ENCODE measurements at regions not wholly inside any gene's neighbourhood (a gene's known extent, or its start where the extent isn't known, plus 50 kb on each side); places are given as distances from the start of the nearest gene placed in this dataset.

DNA sequence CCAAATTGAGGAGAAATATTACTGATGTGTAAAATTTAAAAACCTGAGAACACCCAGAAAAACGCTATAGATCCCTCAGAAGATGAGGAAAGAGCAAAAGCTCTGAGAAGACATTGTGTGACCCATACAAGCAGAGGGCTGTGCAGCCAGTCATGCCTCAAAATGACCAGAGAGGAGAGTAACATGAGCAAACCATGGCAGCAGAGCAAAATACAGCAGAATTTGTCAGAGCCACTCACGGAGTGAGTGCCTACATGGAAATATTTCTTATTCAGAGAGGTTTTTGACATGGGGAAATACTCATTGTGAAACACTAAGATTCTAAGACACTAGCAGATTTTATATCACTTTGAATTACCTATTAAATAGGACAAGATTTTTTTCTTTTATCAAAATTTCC, 96.8 kb upstream of the DNAJC10 start:
- H3K36me3 ChIP-seq (replicated peaks; ENCODE audit: insufficient read depth, low read length), result no peaks in the 10 kb centered on the region
- no peak overlapping the region for H3K27ac ChIP-seq (ENCODE audit: low read length)
- no peak overlapping the region for H2AFZ ChIP-seq (ENCODE audit: low read length)

GRCh38 chr2:182621191-182621590, 94.9 kb upstream of the DNAJC10 start:
- H3K4me1 ChIP-seq (ENCODE audit: low read length), result no peaks in the 10 kb centered on the region
- H3K27me3 ChIP-seq (replicated peaks; ENCODE audit: insufficient read depth, low read length), result no peaks in the 10 kb centered on the region
- no peaks in the 10 kb centered on the region for H3K36me3 ChIP-seq (replicated peaks; ENCODE audit: insufficient read depth, low read length)
- no peak overlapping the region for H3K4me2 ChIP-seq (ENCODE audit: low read depth, low read length)
- H3K79me2 ChIP-seq (ENCODE audit: low read length), result no peaks in the 10 kb centered on the region
- no peaks in the 10 kb centered on the region for H3F3A ChIP-seq (ENCODE audit: insufficient read depth, low read length)
- no peak for DNase-seq
- H3K9me3 ChIP-seq (replicated peaks; ENCODE audit: insufficient read depth, low read length), result no peaks in the 10 kb centered on the region
- no peaks in the 10 kb centered on the region for H4K20me1 ChIP-seq (ENCODE audit: insufficient read depth, low read length)
- H3K4me3 ChIP-seq (ENCODE audit: low read length), result no peak overlapping the region
- H3K27ac ChIP-seq (ENCODE audit: low read length), result no peak overlapping the region
- no peaks in the 10 kb centered on the region for H3K9me2 ChIP-seq (replicated peaks; ENCODE audit: insufficient read depth, low read length)
- H3K9ac ChIP-seq (ENCODE audit: low read length), result no peak overlapping the region
- H2AFZ ChIP-seq (ENCODE audit: low read length), result no peak overlapping the region
- TF ChIP-seq EZH2phosphoT487 (IDR thresholded peaks at IDR 0.05; ENCODE audit: low read length) (no peak), EZH2 (optimal IDR thresholded peaks at IDR 0.05; ENCODE audit: low read depth, low read length) (no peak)
- TF ChIP-seq, protein P1, sequence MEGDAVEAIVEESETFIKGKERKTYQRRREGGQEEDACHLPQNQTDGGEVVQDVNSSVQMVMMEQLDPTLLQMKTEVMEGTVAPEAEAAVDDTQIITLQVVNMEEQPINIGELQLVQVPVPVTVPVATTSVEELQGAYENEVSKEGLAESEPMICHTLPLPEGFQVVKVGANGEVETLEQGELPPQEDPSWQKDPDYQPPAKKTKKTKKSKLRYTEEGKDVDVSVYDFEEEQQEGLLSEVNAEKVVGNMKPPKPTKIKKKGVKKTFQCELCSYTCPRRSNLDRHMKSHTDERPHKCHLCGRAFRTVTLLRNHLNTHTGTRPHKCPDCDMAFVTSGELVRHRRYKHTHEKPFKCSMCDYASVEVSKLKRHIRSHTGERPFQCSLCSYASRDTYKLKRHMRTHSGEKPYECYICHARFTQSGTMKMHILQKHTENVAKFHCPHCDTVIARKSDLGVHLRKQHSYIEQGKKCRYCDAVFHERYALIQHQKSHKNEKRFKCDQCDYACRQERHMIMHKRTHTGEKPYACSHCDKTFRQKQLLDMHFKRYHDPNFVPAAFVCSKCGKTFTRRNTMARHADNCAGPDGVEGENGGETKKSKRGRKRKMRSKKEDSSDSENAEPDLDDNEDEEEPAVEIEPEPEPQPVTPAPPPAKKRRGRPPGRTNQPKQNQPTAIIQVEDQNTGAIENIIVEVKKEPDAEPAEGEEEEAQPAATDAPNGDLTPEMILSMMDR (IDR thresholded peaks at IDR 0.05; ENCODE audit: low read length), result no peak

More for the DNA sequence above, 96.8 kb upstream of the DNAJC10 start:
- no peaks in the 10 kb centered on the region for H4K20me1 ChIP-seq (ENCODE audit: insufficient read depth, low read length)
- H3K4me3 ChIP-seq (ENCODE audit: low read length), result no peak overlapping the region
- no peak overlapping the region for H3K4me2 ChIP-seq (ENCODE audit: low read depth, low read length)
- no peak overlapping the region for H3K9ac ChIP-seq (ENCODE audit: low read length)
- TF ChIP-seq EZH2phosphoT487 (IDR thresholded peaks at IDR 0.05; ENCODE audit: low read length), result no peak
- TF ChIP-seq, protein P1 (IDR thresholded peaks at IDR 0.05; ENCODE audit: low read length), result no peak
- no peak for TF ChIP-seq EZH2 (optimal IDR thresholded peaks at IDR 0.05; ENCODE audit: low read depth, low read length)
- H3F3A ChIP-seq (ENCODE audit: insufficient read depth, low read length), result no peaks in the 10 kb centered on the region
- H3K4me1 ChIP-seq (ENCODE audit: low read length), result no peaks in the 10 kb centered on the region
- no peaks in the 10 kb centered on the region for H3K9me3 ChIP-seq (replicated peaks; ENCODE audit: insufficient read depth, low read length)
- H3K9me2 ChIP-seq (replicated peaks; ENCODE audit: insufficient read depth, low read length), result no peaks in the 10 kb centered on the region
- no peaks in the 10 kb centered on the region for H3K79me2 ChIP-seq (ENCODE audit: low read length)
- no peaks in the 10 kb centered on the region for H3K27me3 ChIP-seq (replicated peaks; ENCODE audit: insufficient read depth, low read length)
- DNase-seq, result no peak

- Histone ChIP-seq H3K9me2 (replicated peaks; ENCODE audit: insufficient read depth, low read length) (no peaks in the 10 kb centered on the region), H3K36me3 (replicated peaks; ENCODE audit: insufficient read depth, low read length) (no peaks in the 10 kb centered on the region), H2AFZ (ENCODE audit: low read length) (no peak overlapping the region), H3K79me2 (ENCODE audit: low read length) (no peaks in the 10 kb centered on the region), H3K9ac (ENCODE audit: low read length) (no peak overlapping the region), H3K27ac (ENCODE audit: low read length) (no peak overlapping the region), H3K4me1 (ENCODE audit: low read length) (no peaks in the 10 kb centered on the region), H3K9me3 (replicated peaks; ENCODE audit: insufficient read depth, low read length) (no peaks in the 10 kb centered on the region), H3K27me3 (replicated peaks; ENCODE audit: insufficient read depth, low read length) (no peaks in the 10 kb centered on the region), H4K20me1 (ENCODE audit: insufficient read depth, low read length) (no peaks in the 10 kb centered on the region), H3K4me2 (ENCODE audit: low read depth, low read length) (no peak overlapping the region), H3K4me3 (ENCODE audit: low read length) (no peak overlapping the region), H3F3A (ENCODE audit: insufficient read depth, low read length) (no peaks in the 10 kb centered on the region)
- TF ChIP-seq, protein P1 (IDR thresholded peaks at IDR 0.05; ENCODE audit: low read length), result no peak
- no peak for TF ChIP-seq EZH2phosphoT487 (IDR thresholded peaks at IDR 0.05; ENCODE audit: low read length)
- TF ChIP-seq EZH2 (optimal IDR thresholded peaks at IDR 0.05; ENCODE audit: low read depth, low read length), result no peak
- no peak for DNase-seq
Measured at GRCh38 chr2:182621810-182622209, 94.2 kb upstream of the DNAJC10 start.

All from MM.1S (cell line).